Common myeloid progenitor, CD34-positive (primary cell): ENCODE measurements at regions not wholly inside any gene's neighbourhood (a gene's known extent, or its start where the extent isn't known, plus 50 kb on each side); places are given as distances from the start of the nearest gene placed in this dataset.
"Not testable (repeated sequence)": the region's sequence is repeated elsewhere in the genome, so short reads cannot be mapped to it uniquely, and the experiment has no call there.

Experiments
- CTCF ChIA-PET: fragments of 350-600 bp; sonication (Branson Sonifier 250); formaldehyde crosslinking; loops from one replicate; lab custom pipeline; 2021; ENCODE audit warnings: antibody characterized with exemption; lab: Charles Lee
- POLR2A ChIA-PET: fragments of 350-600 bp; sonication (Branson Sonifier 250); formaldehyde crosslinking; loops from one replicate; lab custom pipeline; 2021; ENCODE audit warnings: antibody characterized with exemption; lab: Charles Lee
- DNase-seq, 3 donors: peaks; one replicate each; pipeline versions ENCODE4 v3.0.0 to v3.0.0-alpha.2; 2013
- H3K27ac ChIP-seq, 2 experiments: 1 replicate in 1 of 2; 2 replicates in 1 of 2; pipeline ENCODE4 v1.7.0; 2013; ENCODE audit warnings: inconsistent platforms in 2 of 2, low read length in 2 of 2, mild to moderate bottlenecking in 2 of 2, low read depth in 1 of 2, moderate library complexity in 1 of 2; ENCODE audit not compliant: severe bottlenecking in 2 of 2, insufficient read depth in 1 of 2, poor library complexity in 1 of 2
- H3K27me3 ChIP-seq, 5 experiments: replicated peaks in 2 of 5; 1 replicate in 3 of 5; 2 replicates in 2 of 5; pipeline versions ENCODE4 v1.6.1 to v1.7.0; 2013; ENCODE audit warnings: low read length in 4 of 5, mild to moderate bottlenecking in 2 of 5, moderate library complexity in 2 of 5, inconsistent platforms in 1 of 5; ENCODE audit not compliant: insufficient read depth in 5 of 5, control insufficient read depth in 4 of 5
- H3K36me3 ChIP-seq, 4 experiments: 1 replicate in 2 of 4; 2 replicates in 2 of 4; pipeline versions ENCODE4 v1.6.1 to v1.7.0; 2013; ENCODE audit warnings: low read length in 3 of 4, control low read depth in 1 of 4, mild to moderate bottlenecking in 1 of 4; ENCODE audit not compliant: control insufficient read depth in 4 of 4, insufficient read depth in 4 of 4
- H3K4me1 ChIP-seq, 4 experiments: 1 replicate in 3 of 4; 2 replicates in 1 of 4; pipeline versions ENCODE4 v1.6.1 to v1.7.1; 2013; ENCODE audit warnings: low read length in 3 of 4, mild to moderate bottlenecking in 3 of 4, control low read depth in 1 of 4, inconsistent platforms in 1 of 4, moderate library complexity in 1 of 4; ENCODE audit not compliant: control insufficient read depth in 4 of 4, insufficient read depth in 4 of 4; ENCODE audit errors: control extremely low read depth in 1 of 4
- H3K4me3 ChIP-seq, 7 experiments: 1 replicate in 4 of 7; 2 replicates in 3 of 7; pipeline versions ENCODE4 v1.5.1 to v1.7.0; 2013; ENCODE audit warnings: mild to moderate bottlenecking in 7 of 7, low read length in 6 of 7, moderate library complexity in 6 of 7, inconsistent platforms in 2 of 7, low read depth in 2 of 7, control low read depth in 1 of 7; ENCODE audit not compliant: insufficient read depth in 4 of 7, control insufficient read depth in 1 of 7; ENCODE audit errors: extremely low read depth in 1 of 7
- H3K9me3 ChIP-seq, 5 experiments: 1 replicate in 4 of 5; 2 replicates in 1 of 5; pipeline versions ENCODE4 v1.6.1 to v1.7.1; 2013; ENCODE audit warnings: low read length in 4 of 5, mild to moderate bottlenecking in 2 of 5, inconsistent platforms in 1 of 5, low read depth in 1 of 5, moderate library complexity in 1 of 5; ENCODE audit not compliant: control insufficient read depth in 4 of 5, insufficient read depth in 2 of 5; ENCODE audit errors: control extremely low read depth in 1 of 5
- WGBS: methylation state at CpG from one replicate; pipeline ENCODE4 v1.1.5; 2013; ENCODE audit not compliant: insufficient coverage; 5-methylcytosine and 5-hydroxymethylcytosine counted together

DNA sequence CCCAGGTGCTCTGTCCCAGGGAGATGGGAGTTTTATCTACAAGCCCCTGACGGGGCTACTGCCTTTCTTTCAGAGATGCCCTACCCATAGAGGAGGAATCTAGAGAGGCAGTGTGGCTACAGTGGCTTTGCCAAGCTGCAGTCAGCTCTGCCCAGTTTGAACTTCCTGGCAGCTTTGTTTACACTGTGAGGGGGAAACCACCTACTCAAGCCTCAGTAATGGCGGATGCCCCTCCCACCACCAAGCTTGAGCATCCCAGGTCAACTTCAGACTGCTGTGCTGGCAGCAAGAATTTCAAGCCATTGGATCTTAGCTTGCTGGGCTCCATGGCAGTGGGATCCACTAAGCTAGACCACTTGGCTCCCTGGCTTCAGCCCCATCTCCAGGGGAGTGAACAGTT, 53.1 kb upstream of the TMEM252 start:
- DNase-seq, POLR2A ChIA-PET, H3K9me3 ChIP-seq, H3K27me3 ChIP-seq, H3K4me3 ChIP-seq, H3K4me1 ChIP-seq, H3K36me3 ChIP-seq, H3K27ac ChIP-seq: not testable (repeated sequence)
- 100% methylated on average over 1 of the region's 2 CpGs for WGBS
- CTCF ChIA-PET: interaction anchor here (2.5 kb wide), 1 partner anchor 10 kb away, joined by 9 read pairs; no protein-coding TSS in a partner anchor

DNA sequence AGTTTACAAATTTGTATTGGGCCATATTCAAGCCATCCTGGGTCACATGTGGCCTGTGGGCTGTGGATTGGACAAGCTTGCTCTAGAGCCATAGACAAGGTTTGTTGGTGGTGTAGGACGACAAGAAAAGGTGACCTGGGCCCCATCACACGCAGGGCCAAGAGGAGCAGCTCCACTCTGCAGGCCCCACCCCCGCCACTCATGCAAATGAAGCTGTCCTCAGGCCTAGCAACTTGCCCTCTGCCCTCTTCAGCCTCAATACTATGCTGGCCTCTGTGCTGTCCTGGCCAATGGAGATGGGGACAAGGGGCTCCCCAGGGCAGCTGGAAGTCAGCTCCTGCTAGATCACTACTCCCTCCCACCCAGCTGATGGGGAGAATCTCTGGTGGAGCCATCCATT, 55.2 kb upstream of the TMEM252 start:
- H3K27me3 ChIP-seq: no peaks in the 10 kb centered on the region
- CTCF ChIA-PET: interaction anchor here (1.4 to 2.5 kb wide), 4 partner anchors 9 to 90 kb away, joined by 3 to 9 read pairs (median 6); no protein-coding TSS in a partner anchor
- no peak overlapping the region for H3K4me3 ChIP-seq
- no peaks in the 10 kb centered on the region for H3K36me3 ChIP-seq
- WGBS: 100% methylated on average over 2 of the region's 3 CpGs
- no peak for DNase-seq
- H3K4me1 ChIP-seq: peaks cover 0 to 3% (median 0%) of the 10 kb centered on the region in 4 experiments
- H3K9me3 ChIP-seq: peaks cover 0 to 7% (median 2%) of the 10 kb centered on the region in 5 experiments
- no peak overlapping the region for H3K27ac ChIP-seq
- POLR2A ChIA-PET: interaction anchor here (0.6 kb wide), 1 partner anchor 12 kb away, joined by 4 read pairs; no protein-coding TSS in a partner anchor

DNA sequence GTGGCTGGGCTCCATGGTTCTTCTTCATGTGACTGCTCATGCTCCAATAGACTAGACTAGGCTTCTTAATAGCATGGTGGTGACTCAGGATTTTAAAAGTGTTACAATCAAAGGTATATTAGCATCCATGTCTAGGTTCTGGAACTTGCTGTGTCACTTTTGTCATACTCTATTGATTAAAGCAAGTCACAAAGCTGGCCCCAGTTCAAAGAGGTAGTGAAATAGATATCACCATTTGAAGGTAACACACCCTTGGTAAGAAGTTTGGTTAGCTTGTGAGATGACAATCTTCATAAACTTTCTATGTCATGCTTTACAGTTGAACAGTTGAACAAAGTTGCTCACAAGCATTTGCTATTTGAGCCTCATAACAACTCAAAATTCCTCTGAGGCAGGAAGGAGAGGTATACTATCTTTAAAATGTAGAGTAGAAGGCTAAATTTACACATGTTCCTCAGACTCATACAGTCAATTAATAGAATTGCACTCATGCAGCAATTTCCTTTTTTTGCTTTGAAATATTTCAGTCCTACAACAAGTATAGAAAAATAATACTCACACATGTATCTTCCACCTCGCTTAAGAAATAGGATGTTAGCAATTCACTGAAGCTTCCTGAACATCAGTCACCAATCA, 56.8 kb upstream of the TMEM252 start:
- Histone ChIP-seq H3K4me3 (no peak overlapping the region), H3K27ac (no peak overlapping the region), H3K36me3 (no peaks in the 10 kb centered on the region), H3K27me3 (no peaks in the 10 kb centered on the region), H3K4me1 (peaks cover 0 to 5% (median 2%) of the 10 kb centered on the region in 4 experiments), H3K9me3 (peaks cover 0 to 7% (median 2%) of the 10 kb centered on the region in 5 experiments)
- POLR2A ChIA-PET: no interaction called here
- 83% methylated on average over 1 of the region's 1 CpG for WGBS
- DNase-seq: no peak
- CTCF ChIA-PET: interaction anchor here (0.9 to 1.8 kb wide), 3 partner anchors 15 to 29 kb away, joined by 4 to 9 read pairs (median 4); no protein-coding TSS in a partner anchor

DNA sequence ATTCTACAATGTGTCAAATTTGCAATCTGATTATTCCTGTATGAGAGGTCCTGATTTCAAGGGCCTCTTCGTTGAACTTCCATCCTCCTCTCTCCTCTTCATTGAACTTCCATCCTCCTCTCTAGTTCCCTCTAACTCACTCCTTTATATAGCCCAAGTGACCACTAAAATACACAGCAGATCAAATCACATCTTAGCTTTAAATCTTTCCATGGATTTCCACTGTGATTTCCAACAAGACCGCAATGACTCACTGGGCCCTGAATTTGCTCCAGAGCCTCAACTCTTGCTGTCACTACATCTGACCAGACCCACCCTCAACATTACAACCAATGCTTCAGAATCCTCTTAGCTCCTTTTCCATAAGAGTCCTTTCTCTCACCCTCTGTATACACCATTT, 59.1 kb upstream of the TMEM252 start:
- POLR2A ChIA-PET: no interaction called here
- Histone ChIP-seq H3K27me3 (no peaks in the 10 kb centered on the region), H3K4me1 (peaks cover 0 to 5% (median 4%) of the 10 kb centered on the region in 4 experiments), H3K4me3 (no peak overlapping the region), H3K27ac (no peak overlapping the region), H3K36me3 (no peaks in the 10 kb centered on the region), H3K9me3 (no peaks in the 10 kb centered on the region)
- 100% methylated on average over 2 of the region's 2 CpGs for WGBS
- DNase-seq: no peak
- CTCF ChIA-PET: interaction anchor here (1.3 kb wide), 1 partner anchor 17 kb away, joined by 4 read pairs; no protein-coding TSS in a partner anchor

DNA sequence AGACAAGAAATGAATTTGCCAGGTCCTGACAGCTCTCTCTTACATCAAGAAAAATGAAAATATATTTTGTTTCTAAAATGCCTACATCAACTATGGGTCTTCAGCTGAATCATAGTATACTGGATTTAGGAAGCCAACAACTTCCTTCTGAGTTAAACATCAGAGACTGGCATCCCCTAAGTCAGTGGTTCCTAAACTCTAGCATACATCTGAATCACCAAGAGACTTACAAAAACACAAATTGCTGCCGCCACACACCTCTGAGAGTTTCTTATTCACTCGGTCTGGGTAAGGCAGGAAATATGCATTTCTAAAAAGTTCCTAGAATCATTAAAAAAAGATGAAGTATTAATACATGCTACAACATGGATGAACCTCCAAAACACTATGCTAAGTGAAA, 60.4 kb upstream of the TMEM252 start:
- DNase-seq: peak in 2 of 3 donors; percentile 50 to 51
- H3K27ac ChIP-seq: no peak overlapping the region
- no peaks in the 10 kb centered on the region for H3K9me3 ChIP-seq
- no peaks in the 10 kb centered on the region for H3K27me3 ChIP-seq
- peaks cover 0 to 5% (median 4%) of the 10 kb centered on the region in 4 experiments for H3K4me1 ChIP-seq
- no peaks in the 10 kb centered on the region for H3K36me3 ChIP-seq
- CTCF ChIA-PET: interaction anchor here (0.7 kb wide), 1 partner anchor 35 kb away, joined by 3 read pairs; no protein-coding TSS in a partner anchor
- no CpG with 5 or more reads among the region's 2 CpGs for WGBS
- H3K4me3 ChIP-seq: no peak overlapping the region
- POLR2A ChIA-PET: no interaction called here

DNA sequence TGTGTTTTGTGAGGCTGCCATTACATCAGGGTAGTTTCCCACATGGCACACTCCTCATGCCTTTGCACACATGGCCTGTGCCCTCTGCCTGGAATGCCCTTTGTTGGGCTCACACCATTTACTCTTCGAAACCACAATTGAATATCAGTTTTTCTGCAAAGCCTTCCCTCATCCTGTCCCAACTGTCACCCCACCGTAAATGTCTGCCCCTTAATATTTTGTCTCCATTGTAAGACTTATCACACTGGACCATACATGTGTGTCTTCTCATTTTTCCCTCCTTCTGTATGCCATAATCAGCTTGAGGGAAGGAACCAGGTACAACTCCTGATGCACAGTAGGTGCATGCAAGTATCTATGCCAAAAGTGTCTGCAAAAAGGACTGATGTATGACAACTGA, 62.7 kb upstream of the TMEM252 start:
- no peaks in the 10 kb centered on the region for H3K27me3 ChIP-seq
- WGBS: 60% methylated on average over 2 of the region's 2 CpGs
- no peaks in the 10 kb centered on the region for H3K36me3 ChIP-seq
- ChIA-PET CTCF (no interaction called here), POLR2A (no interaction called here)
- H3K9me3 ChIP-seq: no peaks in the 10 kb centered on the region
- H3K27ac ChIP-seq: no peak overlapping the region
- peaks cover 0 to 5% (median 4%) of the 10 kb centered on the region in 4 experiments for H3K4me1 ChIP-seq
- no peak overlapping the region for H3K4me3 ChIP-seq
- peak in 1 of 3 donors; percentile 4 for DNase-seq

DNA sequence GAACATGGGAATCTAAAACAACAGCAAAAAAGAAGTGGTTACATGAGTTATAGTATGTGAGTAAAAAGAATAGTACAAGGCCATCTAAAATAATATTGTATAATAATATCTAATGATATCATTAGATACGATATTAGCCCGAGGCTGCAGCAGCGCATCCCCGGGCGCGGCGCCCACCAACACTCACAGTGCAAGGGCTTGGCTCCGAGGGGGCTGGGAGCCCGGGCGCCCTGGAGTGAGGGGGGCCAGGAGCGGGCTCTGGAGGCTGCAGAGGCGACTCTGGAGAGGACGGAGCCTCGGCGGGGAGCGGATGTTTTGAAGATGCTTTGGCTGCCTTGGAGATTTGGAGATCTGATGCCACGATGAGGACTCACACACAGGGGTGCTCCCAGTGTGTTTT, 68.1 kb upstream of the TMEM252 start:
- no peaks in the 10 kb centered on the region for H3K9me3 ChIP-seq
- DNase-seq: no peak
- no peak overlapping the region for H3K4me3 ChIP-seq
- H3K27me3 ChIP-seq: no peaks in the 10 kb centered on the region
- CTCF ChIA-PET: no interaction called here
- no peak overlapping the region for H3K27ac ChIP-seq
- H3K36me3 ChIP-seq: no peaks in the 10 kb centered on the region
- no peaks in the 10 kb centered on the region for H3K4me1 ChIP-seq
- POLR2A ChIA-PET: no interaction called here
- WGBS: 89% methylated on average over 16 of the region's 17 CpGs
